Osteocyte (in vitro differentiated cells): ENCODE measurements at regions not wholly inside any gene's neighbourhood (a gene's known extent, or its start where the extent isn't known, plus 50 kb on each side); places are given as distances from the start of the nearest gene placed in this dataset.

Experiments
- DNase-seq: peaks from one replicate; pipeline ENCODE4 v3.0.0; 2021; ENCODE audit warnings: mixed read lengths; ENCODE audit not compliant: unreplicated experiment; ENCODE audit errors: extremely low spot score
- H3K27ac Mint-ChIP-seq: one replicate; pipeline ENCODE4 v1.8.0; 2021; ENCODE audit warnings: mild to moderate bottlenecking, mixed read lengths; ENCODE audit not compliant: unreplicated experiment
- H3K27me3 Mint-ChIP-seq: one replicate; pipeline ENCODE4 v1.8.0; 2021; ENCODE audit warnings: mixed read lengths; ENCODE audit not compliant: unreplicated experiment
- H3K36me3 Mint-ChIP-seq: one replicate; pipeline ENCODE4 v1.8.0; 2021; ENCODE audit warnings: mixed read lengths; ENCODE audit not compliant: unreplicated experiment
- H3K4me1 Mint-ChIP-seq: one replicate; pipeline ENCODE4 v1.8.0; 2021; ENCODE audit warnings: mixed read lengths; ENCODE audit not compliant: unreplicated experiment
- H3K4me3 Mint-ChIP-seq: one replicate; pipeline ENCODE4 v1.8.0; 2021; ENCODE audit warnings: mild to moderate bottlenecking, moderate library complexity, mixed read lengths; ENCODE audit not compliant: unreplicated experiment
- H3K9me3 Mint-ChIP-seq: one replicate; pipeline ENCODE4 v1.8.0; 2021; ENCODE audit warnings: mixed read lengths; ENCODE audit not compliant: unreplicated experiment
- TF ChIP-seq, protein P1 (sequence below): fragments of 200-600 bp; sonication (generic); IDR thresholded peaks from 2 replicates; pipeline ENCODE4 v1.5.0; 2021; ENCODE audit warnings: antibody characterized with exemption, mild to moderate bottlenecking, moderate library complexity

DNA sequence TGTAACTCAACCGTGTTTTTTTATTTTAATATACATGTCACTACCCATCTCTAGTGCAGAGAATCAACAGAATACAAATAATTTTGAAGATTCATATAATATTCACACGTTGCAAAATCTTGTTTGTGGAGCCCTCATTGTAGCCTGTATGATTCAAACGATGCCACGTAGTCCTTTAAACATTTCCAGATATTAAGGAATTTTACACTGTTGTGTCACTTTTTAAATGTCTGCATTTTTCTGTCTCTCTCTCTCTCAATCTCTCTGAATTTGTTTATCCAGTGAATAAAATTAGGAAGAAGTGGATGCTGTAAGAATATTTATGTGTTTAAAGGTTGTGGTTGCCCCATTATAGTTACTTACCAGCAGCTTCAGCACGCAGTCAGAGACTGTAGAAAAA is 262.0 kb downstream of the PAX1 start:
- Mint-ChIP-seq H3K27ac (no peak overlapping the region), H3K36me3 (no peaks in the 10 kb centered on the region), H3K4me3 (no peak overlapping the region), H3K4me1 (no peaks in the 10 kb centered on the region), H3K9me3 (peaks cover 29% of the 10 kb centered on the region), H3K27me3 (no peaks in the 10 kb centered on the region)
- no peak for DNase-seq
- TF ChIP-seq, protein P1, sequence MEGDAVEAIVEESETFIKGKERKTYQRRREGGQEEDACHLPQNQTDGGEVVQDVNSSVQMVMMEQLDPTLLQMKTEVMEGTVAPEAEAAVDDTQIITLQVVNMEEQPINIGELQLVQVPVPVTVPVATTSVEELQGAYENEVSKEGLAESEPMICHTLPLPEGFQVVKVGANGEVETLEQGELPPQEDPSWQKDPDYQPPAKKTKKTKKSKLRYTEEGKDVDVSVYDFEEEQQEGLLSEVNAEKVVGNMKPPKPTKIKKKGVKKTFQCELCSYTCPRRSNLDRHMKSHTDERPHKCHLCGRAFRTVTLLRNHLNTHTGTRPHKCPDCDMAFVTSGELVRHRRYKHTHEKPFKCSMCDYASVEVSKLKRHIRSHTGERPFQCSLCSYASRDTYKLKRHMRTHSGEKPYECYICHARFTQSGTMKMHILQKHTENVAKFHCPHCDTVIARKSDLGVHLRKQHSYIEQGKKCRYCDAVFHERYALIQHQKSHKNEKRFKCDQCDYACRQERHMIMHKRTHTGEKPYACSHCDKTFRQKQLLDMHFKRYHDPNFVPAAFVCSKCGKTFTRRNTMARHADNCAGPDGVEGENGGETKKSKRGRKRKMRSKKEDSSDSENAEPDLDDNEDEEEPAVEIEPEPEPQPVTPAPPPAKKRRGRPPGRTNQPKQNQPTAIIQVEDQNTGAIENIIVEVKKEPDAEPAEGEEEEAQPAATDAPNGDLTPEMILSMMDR, result no peak

DNA sequence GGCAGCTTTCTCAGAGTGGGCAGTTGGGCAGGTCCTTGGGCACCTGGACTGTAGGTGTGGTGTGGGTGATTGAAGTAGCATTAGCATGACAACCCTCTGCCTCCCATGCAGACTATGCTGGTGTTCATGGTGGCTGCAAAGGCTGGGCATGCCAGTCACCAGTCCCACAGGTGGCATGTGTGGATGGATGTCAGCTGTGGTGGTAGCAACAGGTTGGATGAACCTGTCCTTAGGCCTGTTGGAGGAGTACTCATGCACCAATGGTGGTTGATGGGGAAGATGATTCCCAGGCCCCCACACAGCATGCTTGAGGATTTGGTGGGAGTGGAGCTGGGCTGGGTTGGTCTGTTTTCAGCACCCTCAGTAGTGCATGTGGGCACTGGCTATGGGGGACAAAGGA is 251.1 kb downstream of the PAX1 start:
- TF ChIP-seq, protein P1, result no peak
- Mint-ChIP-seq H3K27ac (no peak overlapping the region), H3K27me3 (no peaks in the 10 kb centered on the region), H3K36me3 (no peaks in the 10 kb centered on the region), H3K4me1 (no peaks in the 10 kb centered on the region), H3K9me3 (peaks cover 9% of the 10 kb centered on the region), H3K4me3 (no peak overlapping the region)
- DNase-seq, result no peak

DNA sequence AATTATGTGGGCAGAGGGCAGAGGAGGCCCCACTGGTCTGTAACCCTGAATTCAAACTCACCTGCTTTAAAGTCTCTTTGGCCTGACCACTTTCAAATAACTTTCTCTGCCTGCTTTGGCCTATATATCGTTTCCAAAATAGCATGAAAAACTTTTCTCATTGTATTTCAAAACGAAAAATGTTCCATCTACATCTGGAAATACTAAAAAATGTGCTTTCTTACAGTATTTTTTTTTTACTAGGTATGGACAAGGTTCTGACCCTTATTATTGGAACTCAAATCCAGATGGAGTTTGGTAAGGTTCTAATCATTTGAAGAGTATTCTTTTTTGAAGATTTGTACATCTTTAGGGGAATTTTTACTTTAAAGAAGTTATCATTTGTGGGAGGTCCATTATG is 241.9 kb downstream of the PAX1 start:
- no peak overlapping the region for H3K27ac Mint-ChIP-seq
- TF ChIP-seq, protein P1, result no peak
- no peak overlapping the region for H3K4me3 Mint-ChIP-seq
- DNase-seq, result no peak
- no peaks in the 10 kb centered on the region for H3K4me1 Mint-ChIP-seq
- H3K9me3 Mint-ChIP-seq, result peaks cover 25% of the 10 kb centered on the region
- no peaks in the 10 kb centered on the region for H3K27me3 Mint-ChIP-seq
- H3K36me3 Mint-ChIP-seq, result no peaks in the 10 kb centered on the region

DNA sequence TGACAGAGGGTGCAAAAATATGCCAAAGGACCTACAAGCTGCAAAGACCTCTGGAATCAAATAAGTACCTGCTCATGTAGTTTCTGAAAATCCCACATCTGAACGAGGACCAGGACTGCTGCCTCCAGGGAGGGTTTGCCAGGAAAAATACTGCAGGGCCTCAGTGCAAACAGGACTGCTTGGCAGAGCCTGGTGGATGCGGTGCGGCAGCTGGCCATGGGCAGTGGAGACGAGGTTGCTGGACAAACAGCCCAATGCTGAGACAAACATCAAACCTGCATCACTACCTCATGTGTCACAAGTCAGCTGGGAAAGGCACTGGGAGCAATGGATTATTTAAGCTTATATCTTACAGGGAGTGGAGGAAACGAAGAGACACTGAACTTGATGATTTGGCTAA is 238.8 kb downstream of the PAX1 start:
- Mint-ChIP-seq H3K27me3 (no peaks in the 10 kb centered on the region), H3K9me3 (peaks cover 44% of the 10 kb centered on the region), H3K4me1 (no peaks in the 10 kb centered on the region), H3K27ac (no peak overlapping the region), H3K36me3 (no peaks in the 10 kb centered on the region), H3K4me3 (no peak overlapping the region)
- TF ChIP-seq, protein P1, result no peak
- no peak for DNase-seq

DNA sequence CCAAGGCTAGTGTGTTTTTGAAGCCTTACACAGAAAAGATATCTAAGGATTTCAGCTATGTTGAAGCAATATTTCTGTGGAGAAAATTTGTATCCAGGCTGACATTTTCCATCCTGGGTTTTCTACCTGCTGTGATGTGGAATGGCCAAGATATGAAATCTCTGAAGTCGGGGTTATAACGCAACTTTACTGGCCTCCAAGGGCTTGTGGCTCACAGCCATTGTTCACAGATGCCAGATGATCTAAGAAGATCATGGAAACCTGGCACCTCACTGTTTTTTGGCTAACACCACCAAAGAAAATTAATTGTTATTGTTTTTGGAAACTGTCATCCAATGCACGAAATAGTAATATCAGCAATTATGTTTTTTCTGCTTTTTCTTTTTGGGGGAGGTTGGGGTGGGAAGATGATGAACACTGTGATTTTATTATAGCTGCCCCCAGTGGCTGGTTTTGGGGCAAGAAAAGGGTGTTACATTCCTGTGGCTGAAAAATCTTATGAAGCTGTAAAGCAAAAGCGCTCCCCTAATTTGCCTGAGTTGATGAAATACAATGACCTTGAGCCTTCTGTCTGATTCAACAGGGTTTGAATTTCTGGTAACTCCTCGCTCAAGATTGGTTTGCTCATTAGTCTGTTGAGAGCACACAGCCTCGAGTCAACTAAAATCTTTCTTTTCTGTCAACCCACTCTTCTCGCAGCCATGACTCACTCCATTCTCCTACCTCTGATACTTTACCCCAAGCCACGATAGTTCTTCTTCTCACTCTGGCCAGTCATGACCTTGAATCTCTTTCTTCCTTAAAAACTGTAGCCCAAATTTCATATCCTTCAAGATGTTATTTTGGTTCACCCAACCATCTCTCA is 236.7 kb downstream of the PAX1 start:
- Mint-ChIP-seq H3K9me3 (peaks cover 35% of the 10 kb centered on the region), H3K36me3 (no peaks in the 10 kb centered on the region), H3K27me3 (no peaks in the 10 kb centered on the region), H3K4me3 (no peak overlapping the region), H3K4me1 (no peaks in the 10 kb centered on the region), H3K27ac (no peak overlapping the region)
- no peak for DNase-seq
- TF ChIP-seq, protein P1, result no peak
